HG03196 (cell line): ENCODE measurements at regions not wholly inside any gene's neighbourhood (a gene's known extent, or its start where the extent isn't known, plus 50 kb on each side); places are given as distances from the start of the nearest gene placed in this dataset.
"Not testable (repeated sequence)": the region's sequence is repeated elsewhere in the genome, so short reads cannot be mapped to it uniquely, and the experiment has no call there.

ENCODE experiments used
- ATAC-seq: cut with Tn5 transposase; IDR thresholded peaks from one replicate; pipeline ENCODE4 v1.9.1; 2021; ENCODE audit not compliant: unreplicated experiment

DNA sequence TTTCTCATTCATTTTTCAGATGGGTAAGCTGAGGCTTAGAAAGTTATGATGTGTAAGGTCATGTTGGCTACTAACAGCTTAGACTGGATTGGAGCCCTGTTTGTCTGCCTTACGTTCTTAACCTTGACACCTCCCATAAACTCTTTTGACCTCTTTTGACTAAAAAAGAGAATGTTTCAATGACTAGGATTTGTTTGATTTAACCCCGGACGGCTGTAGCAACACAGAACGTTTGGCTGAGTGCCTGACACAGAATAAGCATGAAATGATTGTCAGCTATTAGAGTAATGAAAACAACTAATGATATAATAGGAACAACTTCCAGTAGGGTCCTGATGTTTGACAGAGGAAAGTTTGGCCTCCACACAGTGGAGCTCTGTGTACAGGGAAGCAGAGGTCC is 83.3 kb upstream of the PDZD8 start:
- no peak for ATAC-seq

DNA sequence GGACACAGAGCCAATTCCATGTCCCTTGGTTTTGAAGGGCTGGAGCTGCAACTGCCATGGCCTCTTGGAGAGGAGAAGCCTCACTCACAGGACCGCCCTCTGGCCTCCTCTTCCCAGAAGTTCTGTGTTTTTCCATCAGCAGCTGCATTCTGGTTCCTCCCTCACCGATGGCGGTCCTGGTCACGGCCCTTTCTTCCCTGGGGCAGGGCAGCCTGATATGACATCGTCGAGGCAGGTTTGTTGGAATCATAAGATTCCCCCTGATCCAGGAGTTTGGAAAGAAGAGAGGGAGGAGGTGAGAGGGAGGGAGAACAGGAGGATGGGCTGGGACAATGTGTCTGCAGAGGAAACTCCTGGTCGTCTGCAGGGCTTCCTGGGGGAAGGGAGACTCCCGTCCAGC is 82.7 kb upstream of the PDZD8 start:
- no peak for ATAC-seq

DNA sequence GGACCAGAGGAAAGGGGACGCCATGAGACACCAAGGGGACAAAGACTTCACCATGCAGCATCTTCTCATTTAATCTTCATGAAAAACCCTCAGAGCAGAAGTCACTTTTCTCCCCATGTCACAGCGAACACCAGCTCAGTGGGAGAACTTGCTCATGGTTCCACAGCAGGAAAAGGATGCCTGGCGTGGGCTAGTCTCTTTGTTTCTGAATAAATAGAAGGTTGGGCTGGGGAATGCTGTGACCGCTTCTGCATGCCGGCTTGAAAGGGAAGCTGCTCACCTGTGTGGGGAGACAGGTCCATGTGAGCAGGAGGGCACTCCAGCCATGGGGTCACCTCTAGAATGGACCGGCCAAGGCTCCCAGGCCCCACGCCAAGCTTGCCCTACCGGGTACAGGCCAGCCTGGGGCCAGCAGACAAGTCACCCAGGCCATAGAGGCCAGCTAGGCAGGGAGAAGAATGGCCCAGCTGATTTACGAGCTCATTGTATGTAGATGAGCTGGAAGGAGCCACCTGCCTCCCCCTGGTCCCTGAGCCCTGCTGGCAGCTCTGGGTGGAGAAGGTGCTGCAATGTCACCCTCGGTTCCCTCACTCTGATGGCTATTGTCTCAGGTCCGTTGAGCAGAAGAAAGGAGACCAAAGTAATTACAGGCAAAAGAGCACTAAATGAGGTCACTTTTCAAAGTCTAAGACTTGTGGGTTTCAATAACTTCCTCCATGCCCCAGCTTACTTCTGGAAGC is 82.0 kb upstream of the PDZD8 start:
- no peak for ATAC-seq

DNA sequence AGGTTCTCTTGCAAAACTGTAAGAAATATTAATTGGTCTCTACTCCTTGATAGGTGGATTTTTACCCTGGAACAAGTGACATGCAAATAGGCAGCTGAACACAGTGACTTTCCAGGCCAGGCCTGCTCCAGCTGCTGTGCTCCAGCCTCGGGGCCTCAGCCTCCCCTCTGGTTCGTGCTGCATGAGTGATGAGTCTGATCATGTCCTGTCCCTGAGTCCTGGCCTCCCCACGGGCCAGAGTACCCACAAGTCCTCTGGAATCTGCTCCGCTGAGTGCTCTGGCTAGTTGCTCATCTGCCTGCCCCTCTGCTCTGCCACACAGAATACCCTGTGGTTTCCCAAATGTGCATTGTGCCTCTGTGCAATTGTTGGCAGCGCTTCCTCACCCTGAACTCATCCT is 80.1 kb upstream of the PDZD8 start:
- no peak for ATAC-seq

DNA sequence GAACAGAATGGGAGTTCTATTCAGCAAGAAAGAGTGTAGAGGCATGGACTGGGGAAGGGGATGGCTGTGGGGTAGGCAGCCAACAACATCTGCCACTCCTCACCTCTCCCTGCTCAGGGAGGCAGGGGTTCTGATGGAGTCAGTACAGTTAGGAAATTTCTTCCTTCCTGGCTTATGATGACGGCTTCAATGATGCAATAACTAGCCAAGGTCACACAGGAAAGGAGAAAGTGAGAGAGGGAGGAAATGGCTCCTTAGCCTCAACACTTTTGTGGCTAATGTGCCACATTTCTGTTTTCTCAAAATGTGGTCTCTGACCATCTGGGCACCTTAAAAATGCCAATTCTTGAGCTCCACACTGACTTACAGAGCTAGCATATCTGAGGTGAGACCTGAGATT is 79.3 kb upstream of the PDZD8 start:
- ATAC-seq, result no peak

DNA sequence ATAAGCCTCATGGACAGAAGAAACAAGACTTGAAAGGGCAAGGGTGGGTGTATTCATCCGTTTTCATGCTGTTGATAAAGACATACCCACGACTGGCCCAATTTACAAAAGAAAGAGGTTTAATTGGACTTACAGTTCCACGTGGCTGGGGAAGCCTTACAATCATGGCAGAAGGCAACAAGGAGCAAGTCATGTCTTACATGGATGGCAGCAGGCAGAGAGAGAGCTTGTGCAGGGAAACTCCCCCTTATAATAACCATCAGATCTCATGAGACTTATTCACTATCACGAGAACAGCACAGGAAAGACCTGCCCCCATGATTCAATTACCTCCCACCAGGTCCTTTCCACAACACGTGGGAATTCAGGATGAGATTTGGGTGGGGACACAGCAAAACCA is 78.2 kb upstream of the PDZD8 start:
- not testable (repeated sequence) for ATAC-seq

DNA sequence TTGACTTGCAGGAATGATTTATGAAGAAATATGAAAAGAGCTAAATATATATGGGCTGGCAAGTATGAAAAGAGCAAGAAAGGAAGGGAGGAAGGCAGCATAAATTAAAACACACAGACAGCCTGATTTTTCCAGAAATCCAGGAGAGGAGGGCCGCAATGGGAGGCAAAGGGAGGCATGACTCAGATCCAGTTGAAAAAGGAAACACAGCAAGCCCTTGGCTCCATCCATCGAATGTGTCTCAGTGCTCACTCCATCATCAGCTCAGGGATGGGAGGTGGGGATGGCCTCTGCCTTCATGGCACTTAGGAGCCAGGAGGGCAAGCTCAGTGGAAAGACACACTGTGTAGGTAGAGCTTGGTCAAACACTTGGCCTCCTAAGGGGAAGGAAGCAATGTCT is 75.7 kb upstream of the PDZD8 start:
- no peak for ATAC-seq

DNA sequence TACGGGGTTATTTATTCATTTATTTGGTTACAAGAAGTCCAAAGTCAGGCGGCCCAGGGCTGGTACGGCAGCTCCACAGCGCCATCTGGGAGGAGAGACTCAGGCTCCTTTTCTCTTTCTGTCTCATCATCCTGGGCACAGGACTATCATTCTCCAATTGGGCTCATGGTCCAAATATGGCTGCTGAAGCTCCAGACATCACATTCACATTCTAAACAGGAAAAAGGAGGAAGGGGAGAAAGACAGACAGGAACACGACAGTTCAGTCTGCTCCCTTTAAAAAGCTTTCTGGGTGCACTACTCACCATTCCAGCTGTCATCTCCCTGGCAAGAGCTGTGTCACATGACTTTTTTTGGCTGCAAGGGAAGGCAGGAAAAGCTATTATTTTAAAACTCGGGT is 74.4 kb upstream of the PDZD8 start:
- ATAC-seq, result no peak

DNA sequence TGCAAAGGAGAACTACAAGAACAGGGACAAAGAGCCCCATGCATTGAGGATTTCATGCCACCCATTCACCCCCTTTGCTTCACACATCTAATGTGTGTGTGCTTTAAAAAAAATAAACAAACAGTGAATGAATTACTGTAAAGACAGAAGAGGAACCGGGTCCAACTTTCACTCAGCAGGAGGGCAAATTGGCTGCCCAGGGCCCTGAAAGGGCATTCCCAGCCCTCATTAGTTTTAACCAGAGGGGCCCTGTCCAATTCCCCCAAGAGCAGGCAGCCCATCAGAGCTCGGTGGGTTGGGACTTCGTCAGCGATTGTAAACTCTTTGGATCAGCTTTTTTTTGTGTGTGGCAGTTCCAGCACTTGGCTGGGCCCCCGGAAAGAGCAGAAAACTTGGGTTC is 73.6 kb upstream of the PDZD8 start:
- ATAC-seq, result no peak

DNA sequence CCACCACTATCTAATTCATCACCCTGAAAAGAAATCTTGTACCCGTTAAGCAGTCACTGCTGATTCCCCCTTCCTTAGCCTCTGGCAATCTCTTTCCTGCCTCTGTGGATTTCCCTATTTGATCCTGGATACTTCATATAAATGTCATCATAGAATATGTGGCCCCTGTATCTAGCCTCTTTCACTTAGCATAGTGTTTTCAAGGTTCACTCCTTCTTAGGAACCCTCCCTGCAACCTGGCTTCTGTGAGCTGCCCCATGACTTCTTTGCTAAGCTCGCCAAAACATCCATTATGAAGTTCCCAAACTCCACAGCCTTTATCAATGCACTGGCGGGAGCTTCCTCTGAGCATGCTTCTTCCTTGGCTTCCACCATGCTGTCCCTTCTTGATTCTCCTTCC is 70.8 kb upstream of the PDZD8 start:
- no peak for ATAC-seq

DNA sequence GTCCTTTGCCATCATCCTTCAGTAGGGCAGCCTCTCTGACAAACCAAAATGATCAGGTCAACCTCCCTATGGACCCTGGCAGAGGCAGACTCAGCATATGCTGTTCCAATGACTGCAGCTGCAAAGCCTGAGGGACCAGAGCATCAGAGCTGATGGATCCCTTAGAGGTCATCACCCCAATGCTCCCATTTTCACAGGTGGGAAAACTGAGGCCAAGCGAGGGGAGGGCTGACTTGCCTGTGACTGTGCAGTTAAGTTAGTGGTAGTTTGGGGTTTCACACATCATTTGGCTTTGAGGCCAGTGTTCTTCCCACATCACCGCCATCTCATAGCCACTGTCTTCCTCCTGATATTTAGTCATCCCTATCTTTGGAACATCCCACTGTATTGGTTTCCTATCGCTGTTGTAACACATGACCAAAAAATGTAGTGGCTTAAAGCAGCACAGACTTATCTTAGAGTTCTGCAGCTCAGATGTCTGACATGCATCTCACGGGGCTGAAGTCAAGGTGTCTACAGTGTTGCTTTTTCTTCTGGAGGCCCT is 69.3 kb upstream of the PDZD8 start:
- ATAC-seq, result no peak

DNA sequence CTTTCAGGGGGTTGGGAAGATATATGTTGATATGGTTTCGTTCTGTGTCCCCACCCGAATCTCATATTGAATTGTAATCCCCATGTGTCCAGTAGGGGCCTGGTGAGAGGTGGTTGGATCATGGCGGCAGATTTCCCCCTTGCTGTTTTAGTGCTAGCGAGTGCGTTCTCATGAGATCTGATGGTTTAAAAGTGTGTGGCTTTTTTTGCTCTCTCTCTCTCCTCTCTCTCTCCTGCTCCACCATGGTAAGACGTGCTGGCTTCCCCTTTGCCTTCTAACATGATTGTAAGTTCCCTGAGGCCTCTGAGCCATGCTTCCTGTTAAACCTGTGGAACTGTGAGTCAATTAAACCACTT is 68.4 kb upstream of the PDZD8 start:
- no peak for ATAC-seq

DNA sequence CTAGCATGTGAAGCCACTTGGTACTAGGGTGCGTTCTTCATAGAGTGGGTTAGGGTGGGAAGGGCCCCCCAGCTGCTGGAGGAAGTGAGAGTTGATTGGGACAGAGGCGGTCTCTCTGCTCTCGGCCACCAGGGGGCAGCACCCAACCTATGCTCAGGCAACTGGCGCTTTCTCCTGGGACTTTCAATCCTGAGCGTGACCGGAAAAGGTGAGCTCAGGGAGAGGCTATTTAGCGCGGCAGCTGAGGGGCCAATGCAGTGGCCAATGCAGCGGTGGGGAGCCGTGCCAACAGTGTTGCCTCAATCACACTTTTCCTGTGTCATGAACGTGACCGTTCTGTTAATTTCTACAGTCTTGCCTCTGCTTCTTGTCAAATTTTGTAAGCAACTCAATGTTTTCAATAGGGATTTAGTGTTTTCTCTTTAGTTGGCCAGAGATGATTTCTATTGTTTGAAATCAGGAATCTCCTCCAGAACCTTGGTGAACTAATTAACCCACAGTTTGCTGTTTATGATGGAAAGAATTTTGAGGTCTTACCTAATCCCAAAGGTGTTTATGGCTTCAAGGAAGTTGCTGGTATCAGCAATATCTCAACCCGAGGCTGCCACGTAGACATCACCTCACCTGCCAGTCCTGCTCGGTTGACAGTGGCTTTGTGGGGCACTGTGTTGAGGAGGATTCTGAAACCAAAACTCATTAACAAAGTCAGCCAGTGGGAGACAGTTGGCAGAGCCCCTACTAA is 67.9 kb upstream of the PDZD8 start:
- peak; percentile 50 for ATAC-seq

DNA sequence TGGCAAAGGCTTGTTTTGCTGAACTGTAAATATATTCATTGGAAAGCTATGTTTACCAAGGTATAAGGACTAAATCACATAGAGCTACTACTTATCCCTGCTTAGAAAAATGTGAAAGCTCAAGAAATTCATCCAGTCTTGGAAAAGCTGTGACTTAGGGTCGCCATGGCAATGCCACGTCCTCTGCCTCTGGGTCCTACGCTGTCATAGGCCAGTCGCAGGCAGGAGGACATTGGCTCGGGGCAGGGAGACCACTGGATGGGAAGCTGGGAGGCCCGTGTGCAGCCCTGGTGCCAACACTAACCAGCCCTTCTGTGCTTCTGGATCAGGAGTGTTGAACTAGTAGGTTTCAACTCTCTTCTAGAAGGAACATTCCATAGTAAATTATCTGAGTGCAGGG is 67.3 kb upstream of the PDZD8 start:
- ATAC-seq, result no peak

DNA sequence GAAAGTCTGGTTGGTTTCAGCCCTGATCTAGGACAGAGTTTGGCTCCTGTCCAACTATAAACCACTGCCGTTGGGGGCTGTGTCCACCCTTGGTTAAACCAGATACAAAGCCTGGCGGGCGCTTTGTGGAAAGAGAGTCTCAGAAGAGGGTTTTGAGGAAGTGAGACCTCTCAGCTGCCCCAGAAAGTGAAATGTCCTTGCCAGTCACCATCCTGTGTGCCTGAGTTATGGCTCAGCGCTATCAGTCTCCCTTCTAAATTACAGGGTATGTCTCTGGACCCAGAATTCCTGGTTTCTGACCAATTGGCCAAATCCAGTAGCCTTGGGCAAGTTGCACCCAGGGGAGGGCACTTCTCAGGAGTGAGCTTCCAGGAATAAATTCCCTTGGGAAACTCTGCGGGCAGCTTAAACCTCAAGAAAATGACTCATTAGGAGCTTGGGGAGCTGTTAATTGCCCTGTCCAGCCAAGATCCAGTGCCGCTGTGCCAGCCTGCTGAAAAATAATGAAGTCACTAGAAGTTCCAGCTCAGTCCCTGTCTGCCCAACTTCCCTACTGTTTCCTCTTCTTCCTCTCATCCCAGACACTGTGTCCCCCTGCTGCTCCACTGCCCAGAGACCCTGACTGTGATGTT is 66.7 kb upstream of the PDZD8 start:
- ATAC-seq, result peak; percentile 77

DNA sequence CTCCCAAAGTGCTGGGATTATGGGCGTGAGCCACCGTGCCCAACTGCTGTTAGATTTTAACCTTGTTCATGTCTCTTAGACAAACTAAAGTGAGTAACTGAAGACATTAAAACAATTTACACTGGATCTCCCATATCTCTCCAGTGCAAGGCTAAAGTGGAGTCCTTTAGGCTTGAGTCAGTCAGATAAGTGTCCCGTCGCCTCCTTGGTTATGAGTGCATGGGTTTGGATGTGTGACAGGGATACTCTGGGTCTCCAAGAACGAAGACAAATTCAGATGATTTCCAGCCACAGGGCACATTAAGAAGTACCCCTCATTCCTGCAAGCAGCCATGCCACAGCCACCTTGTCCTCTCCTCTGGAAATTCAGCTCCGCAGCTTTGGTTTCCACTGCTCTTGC is 66.1 kb upstream of the PDZD8 start:
- ATAC-seq, result no peak

DNA sequence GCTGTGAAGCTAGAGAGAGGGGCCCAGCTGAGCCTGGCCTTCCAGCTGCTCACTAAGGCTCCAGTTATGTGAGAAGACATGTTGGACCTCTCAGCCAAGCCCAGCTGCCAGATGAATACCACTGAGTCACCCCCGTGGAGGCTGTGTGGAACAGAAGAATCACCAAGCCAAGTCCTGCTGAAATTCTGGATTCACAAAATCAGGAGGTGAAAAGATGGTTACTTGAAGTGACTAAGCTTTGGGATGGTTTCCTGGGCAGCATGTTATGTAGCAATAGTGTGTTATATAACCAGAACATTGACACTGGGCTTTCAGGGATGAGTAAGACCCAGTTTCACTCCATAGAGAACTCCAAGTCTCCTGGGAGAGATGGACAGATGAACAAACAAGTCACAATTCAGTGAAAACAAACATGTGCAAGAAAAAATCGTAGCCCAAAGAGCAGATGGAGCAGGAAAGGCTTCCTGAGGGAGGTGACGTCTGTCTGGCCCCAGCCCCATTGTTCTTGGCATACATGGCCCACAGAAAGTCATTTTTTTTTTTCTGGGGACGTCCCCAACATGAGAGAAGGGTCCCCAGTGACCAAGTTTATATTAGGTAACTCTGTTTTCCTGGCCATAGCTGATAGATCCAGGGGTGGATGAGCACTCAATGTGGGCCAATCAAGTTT is 64.1 kb upstream of the PDZD8 start:
- no peak for ATAC-seq

DNA sequence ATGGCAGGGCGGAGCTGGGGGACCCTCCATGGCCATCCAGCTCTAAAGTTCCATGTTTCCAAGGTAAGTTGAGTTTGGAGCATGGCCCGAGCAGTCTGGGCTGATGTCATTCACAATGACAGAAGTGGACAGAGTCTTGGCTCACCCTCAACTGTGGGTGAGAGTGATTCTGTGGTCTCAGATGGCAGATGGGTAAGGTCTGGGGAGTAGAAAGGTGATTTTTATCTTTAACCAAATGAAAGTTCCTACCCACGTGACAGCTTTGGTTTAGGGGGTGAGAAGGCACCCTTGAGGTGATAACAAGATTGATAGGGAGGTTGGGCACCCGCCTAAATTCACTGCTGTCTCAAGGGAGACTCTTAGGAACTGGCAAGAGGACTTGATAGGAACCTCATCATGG is 57.6 kb upstream of the PDZD8 start:
- no peak for ATAC-seq

DNA sequence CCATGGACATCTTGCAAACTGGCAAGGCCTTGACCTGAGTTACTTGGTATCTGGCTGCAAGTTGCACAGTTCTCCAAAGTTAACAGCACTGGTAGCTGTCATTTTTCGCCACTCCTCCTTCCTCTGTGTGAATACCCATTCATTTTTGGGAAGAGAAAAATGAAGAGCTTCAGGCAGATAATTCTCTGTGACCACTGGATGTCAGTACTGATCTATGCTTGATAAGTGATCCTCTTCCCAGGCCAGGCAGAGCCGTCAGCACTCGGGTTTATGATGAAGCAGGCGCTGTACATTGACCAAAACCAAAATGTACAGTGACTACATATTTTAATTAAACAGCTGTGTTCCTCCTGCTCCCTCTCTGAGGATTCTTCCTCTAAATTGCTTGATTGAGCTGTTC is 55.9 kb upstream of the PDZD8 start:
- ATAC-seq, result no peak

DNA sequence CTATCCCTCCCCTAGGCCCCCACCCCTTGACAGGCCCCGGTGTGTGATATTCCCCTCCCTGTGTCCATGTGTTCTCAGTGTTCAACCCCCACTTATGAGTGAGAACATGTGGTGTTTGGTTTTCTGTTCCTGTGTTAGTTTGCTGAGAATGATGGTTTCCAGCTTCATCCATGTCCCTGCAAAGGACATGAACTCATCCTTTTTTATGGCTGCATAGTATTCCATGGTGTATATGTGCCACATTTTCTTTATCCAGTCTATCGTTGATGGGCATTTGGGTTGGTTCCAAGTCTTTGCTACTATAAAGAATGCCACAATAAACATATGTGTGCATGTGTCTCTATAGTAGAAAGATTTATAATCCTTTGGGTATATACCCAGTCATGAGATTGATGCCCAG is 55.3 kb upstream of the PDZD8 start:
- not testable (repeated sequence) for ATAC-seq

DNA sequence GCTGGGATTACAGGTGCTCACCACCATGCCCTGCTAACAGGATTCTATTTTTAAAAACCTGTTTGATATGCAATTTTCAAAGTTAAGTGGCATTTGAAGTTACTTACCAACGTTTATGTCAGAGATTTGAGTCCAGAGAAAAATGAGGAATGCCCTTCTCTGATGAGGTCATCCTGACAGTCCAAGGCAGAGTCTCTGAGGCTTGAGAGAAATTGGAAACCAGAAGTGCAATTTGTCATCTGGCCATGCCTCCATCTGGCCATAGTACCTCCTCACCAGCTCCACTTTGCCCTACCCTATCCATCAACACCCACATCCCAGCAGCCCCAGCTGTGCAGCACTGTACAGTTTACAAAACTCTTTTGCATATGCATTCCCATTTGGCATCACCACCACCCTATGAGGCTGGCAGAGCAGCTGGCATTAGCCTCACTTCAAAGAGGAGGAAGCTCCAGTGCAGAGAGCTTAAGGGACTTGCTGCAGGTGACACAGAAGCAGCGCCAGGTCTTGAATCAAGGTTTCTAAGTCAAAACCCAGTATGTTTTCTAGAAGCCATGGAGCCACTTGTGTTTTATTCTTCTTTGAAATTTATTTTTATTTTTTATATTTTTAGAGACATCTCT is 54.5 kb upstream of the PDZD8 start:
- ATAC-seq, result no peak
